SK-N-SH treated with all-trans-retinoic acid at 6 μM for 48 hours (cell line): ENCODE measurements at regions not wholly inside any gene's neighbourhood (a gene's known extent, or its start where the extent isn't known, plus 50 kb on each side); places are given as distances from the start of the nearest gene placed in this dataset.
A peak's percentile ranks its signal among the peaks of the same experiment; 100 is the strongest.

Source experiments
- ATAC-seq: fragments of 200-7000 bp; cut with Tn5 transposase; 3 replicates; pipeline ENCODE4 v1.9.1; 2020; ENCODE audit warnings: mild to moderate bottlenecking, moderate library complexity
- ARNTL ChIP-seq: fragments of 450-650 bp; formaldehyde crosslinking; IDR thresholded peaks from 2 replicates; pipeline ENCODE4 v1.5.0; 2020; ENCODE audit warnings: low read depth, mild to moderate bottlenecking, moderate library complexity, borderline replicate concordance
- CSDC2 ChIP-seq: fragments of 250-450 bp; sonication (Bioruptor Pico); IDR thresholded peaks from 2 replicates; pipeline ENCODE4 v1.5.0; 2020; ENCODE audit warnings: mild to moderate bottlenecking, moderate library complexity
- ISL1 ChIP-seq: fragments of 250-450 bp; sonication (Bioruptor Pico); IDR thresholded peaks from 2 replicates; pipeline ENCODE4 v2.1.2; 2022; ENCODE audit warnings: mild to moderate bottlenecking, moderate library complexity
- OSR1 ChIP-seq: fragments of 250-450 bp; sonication (Bioruptor Pico); IDR thresholded peaks from 2 replicates; pipeline ENCODE4 v1.8.0; 2022; ENCODE audit warnings: moderate library complexity, mild to moderate bottlenecking, inconsistent platforms
- PPARA ChIP-seq: fragments of 250-450 bp; sonication (Bioruptor Pico); IDR thresholded peaks from 2 replicates; pipeline ENCODE4 v1.5.0; 2020; ENCODE audit warnings: mild to moderate bottlenecking, borderline replicate concordance
- SNAI2 ChIP-seq: fragments of 250-450 bp; sonication (Bioruptor Pico); IDR thresholded peaks from 2 replicates; pipeline ENCODE4 v1.5.0; 2020; ENCODE audit warnings: mild to moderate bottlenecking, moderate library complexity
- TCF4 ChIP-seq: fragments of 250-450 bp; sonication (Bioruptor Pico); IDR thresholded peaks from 2 replicates; pipeline ENCODE4 v1.8.0; 2021; ENCODE audit warnings: mild to moderate bottlenecking, moderate library complexity, borderline replicate concordance
- TOX ChIP-seq: fragments of 250-450 bp; sonication (Bioruptor Pico); IDR thresholded peaks from 2 replicates; pipeline ENCODE4 v1.8.0; 2021; ENCODE audit warnings: mild to moderate bottlenecking, moderate library complexity, borderline replicate concordance
- ZC3H10 ChIP-seq: fragments of 250-450 bp; sonication (Bioruptor Pico); IDR thresholded peaks from 2 replicates; pipeline ENCODE4 v1.5.1; 2021; ENCODE audit warnings: mild to moderate bottlenecking, moderate library complexity
- ZFP3 ChIP-seq: fragments of 250-450 bp; sonication (Bioruptor Pico); IDR thresholded peaks from 2 replicates; pipeline ENCODE4 v1.5.0; 2020; ENCODE audit warnings: mild to moderate bottlenecking, moderate library complexity
- ZFP30 ChIP-seq: fragments of 450-650 bp; formaldehyde crosslinking; IDR thresholded peaks from 2 replicates; pipeline ENCODE4 v1.5.0; 2022; ENCODE audit warnings: mild to moderate bottlenecking, moderate library complexity
- ZNF565 ChIP-seq: fragments of 450-650 bp; formaldehyde crosslinking; conservative IDR thresholded peaks from 2 replicates; pipeline ENCODE4 v1.5.0; 2020; ENCODE audit warnings: low read depth, mild to moderate bottlenecking, moderate library complexity
- ZNF70 ChIP-seq: fragments of 450-650 bp; formaldehyde crosslinking; IDR thresholded peaks from 2 replicates; pipeline ENCODE4 v1.5.0; 2020; ENCODE audit warnings: mild to moderate bottlenecking, moderate library complexity
- ZNF8 ChIP-seq: fragments of 450-650 bp; formaldehyde crosslinking; IDR thresholded peaks from 2 replicates; pipeline ENCODE4 v1.5.0; 2020; ENCODE audit warnings: mild to moderate bottlenecking, moderate library complexity
- TF ChIP-seq, protein P1 (sequence below): fragments of 250-450 bp; sonication (Bioruptor Pico); IDR thresholded peaks from 2 replicates; pipeline ENCODE4 v1.5.1; 2021; ENCODE audit warnings: mild to moderate bottlenecking, moderate library complexity
- TF ChIP-seq, protein P2 (sequence below): fragments of 250-450 bp; sonication (Bioruptor Pico); IDR thresholded peaks from 2 replicates; pipeline ENCODE4 v1.5.1; 2020; ENCODE audit warnings: low read depth, mild to moderate bottlenecking, moderate library complexity
- TF ChIP-seq, protein P3 (sequence below): fragments of 250-450 bp; sonication (Bioruptor Pico); IDR thresholded peaks from 2 replicates; pipeline ENCODE4 v1.8.0; 2021; ENCODE audit warnings: low read depth, mild to moderate bottlenecking, moderate library complexity, borderline replicate concordance
- TF ChIP-seq, protein P4 (sequence below): fragments of 250-450 bp; sonication (Bioruptor Pico); IDR thresholded peaks from 2 replicates; pipeline ENCODE4 v1.8.0; 2020; ENCODE audit warnings: mild to moderate bottlenecking, moderate library complexity, borderline replicate concordance
- TF ChIP-seq, protein P5 (sequence below): fragments of 250-450 bp; sonication (Bioruptor Pico); IDR thresholded peaks from 2 replicates; pipeline ENCODE4 v1.5.0; 2020; ENCODE audit warnings: mild to moderate bottlenecking, moderate library complexity

DNA sequence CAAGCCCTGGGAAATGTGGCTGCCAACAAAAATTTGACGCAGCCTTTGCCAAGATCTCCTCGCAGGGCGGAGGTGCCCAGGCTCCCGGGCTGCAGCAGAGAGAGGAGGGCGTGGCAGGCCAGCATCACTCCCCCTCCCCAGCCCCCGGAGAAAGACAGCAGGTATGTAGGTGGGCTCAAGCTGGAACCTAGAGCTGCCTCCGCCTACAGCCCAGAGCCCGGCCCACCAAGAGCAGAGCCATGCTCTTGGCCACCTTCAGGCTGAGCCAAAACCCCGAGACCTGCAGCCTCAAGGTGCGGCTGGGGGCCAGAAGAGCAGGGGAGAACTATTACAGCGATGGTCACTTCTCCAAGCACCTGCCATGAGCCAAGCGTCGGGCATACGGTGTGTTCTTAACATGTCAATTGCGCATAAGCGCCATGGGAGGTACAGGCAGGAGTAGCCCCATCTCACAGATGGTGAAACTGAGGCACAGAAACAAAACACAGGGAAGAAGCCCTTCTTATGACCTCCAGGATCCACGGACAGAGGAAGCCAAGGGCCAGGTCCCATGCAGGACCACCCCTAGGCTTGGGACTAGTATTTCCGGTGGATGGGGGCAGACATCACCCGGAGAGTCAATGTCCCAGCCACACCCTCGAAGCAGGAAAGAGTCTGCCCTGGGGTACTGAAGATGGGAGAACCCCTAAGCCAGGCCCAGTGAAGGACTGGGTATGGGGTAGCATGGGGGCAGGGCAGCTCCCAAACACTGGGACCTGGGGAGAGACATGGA is 109.0 kb downstream of the NCOR2 start:
- TF ChIP-seq ZNF565 (CRISPR knock-in tag) (no peak), TCF4 (CRISPR knock-in tag) (no peak), OSR1 (CRISPR knock-in tag) (no peak), TOX (CRISPR knock-in tag) (no peak), ZFP30 (CRISPR knock-in tag) (no peak), CSDC2 (CRISPR knock-in tag) (no peak), ZFP3 (CRISPR knock-in tag) (no peak), PPARA (no peak)
- TF ChIP-seq, protein P1, sequence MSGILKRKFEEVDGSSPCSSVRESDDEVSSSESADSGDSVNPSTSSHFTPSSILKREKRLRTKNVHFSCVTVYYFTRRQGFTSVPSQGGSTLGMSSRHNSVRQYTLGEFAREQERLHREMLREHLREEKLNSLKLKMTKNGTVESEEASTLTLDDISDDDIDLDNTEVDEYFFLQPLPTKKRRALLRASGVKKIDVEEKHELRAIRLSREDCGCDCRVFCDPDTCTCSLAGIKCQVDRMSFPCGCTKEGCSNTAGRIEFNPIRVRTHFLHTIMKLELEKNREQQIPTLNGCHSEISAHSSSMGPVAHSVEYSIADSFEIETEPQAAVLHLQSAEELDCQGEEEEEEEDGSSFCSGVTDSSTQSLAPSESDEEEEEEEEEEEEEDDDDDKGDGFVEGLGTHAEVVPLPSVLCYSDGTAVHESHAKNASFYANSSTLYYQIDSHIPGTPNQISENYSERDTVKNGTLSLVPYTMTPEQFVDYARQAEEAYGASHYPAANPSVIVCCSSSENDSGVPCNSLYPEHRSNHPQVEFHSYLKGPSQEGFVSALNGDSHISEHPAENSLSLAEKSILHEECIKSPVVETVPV (CRISPR knock-in tag) = no peak
- TF ChIP-seq, protein P2, sequence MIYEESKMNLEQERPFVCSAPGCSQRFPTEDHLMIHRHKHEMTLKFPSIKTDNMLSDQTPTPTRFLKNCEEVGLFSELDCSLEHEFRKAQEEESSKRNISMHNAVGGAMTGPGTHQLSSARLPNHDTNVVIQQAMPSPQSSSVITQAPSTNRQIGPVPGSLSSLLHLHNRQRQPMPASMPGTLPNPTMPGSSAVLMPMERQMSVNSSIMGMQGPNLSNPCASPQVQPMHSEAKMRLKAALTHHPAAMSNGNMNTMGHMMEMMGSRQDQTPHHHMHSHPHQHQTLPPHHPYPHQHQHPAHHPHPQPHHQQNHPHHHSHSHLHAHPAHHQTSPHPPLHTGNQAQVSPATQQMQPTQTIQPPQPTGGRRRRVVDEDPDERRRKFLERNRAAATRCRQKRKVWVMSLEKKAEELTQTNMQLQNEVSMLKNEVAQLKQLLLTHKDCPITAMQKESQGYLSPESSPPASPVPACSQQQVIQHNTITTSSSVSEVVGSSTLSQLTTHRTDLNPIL (CRISPR knock-in tag) = no peak
- TF ChIP-seq, protein P3, sequence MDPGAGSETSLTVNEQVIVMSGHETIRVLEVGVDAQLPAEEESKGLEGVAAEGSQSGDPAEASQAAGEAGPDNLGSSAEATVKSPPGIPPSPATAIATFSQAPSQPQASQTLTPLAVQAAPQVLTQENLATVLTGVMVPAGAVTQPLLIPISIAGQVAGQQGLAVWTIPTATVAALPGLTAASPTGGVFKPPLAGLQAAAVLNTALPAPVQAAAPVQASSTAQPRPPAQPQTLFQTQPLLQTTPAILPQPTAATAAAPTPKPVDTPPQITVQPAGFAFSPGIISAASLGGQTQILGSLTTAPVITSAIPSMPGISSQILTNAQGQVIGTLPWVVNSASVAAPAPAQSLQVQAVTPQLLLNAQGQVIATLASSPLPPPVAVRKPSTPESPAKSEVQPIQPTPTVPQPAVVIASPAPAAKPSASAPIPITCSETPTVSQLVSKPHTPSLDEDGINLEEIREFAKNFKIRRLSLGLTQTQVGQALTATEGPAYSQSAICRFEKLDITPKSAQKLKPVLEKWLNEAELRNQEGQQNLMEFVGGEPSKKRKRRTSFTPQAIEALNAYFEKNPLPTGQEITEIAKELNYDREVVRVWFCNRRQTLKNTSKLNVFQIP (CRISPR knock-in tag) = no peak
- ATAC-seq = no peak

DNA sequence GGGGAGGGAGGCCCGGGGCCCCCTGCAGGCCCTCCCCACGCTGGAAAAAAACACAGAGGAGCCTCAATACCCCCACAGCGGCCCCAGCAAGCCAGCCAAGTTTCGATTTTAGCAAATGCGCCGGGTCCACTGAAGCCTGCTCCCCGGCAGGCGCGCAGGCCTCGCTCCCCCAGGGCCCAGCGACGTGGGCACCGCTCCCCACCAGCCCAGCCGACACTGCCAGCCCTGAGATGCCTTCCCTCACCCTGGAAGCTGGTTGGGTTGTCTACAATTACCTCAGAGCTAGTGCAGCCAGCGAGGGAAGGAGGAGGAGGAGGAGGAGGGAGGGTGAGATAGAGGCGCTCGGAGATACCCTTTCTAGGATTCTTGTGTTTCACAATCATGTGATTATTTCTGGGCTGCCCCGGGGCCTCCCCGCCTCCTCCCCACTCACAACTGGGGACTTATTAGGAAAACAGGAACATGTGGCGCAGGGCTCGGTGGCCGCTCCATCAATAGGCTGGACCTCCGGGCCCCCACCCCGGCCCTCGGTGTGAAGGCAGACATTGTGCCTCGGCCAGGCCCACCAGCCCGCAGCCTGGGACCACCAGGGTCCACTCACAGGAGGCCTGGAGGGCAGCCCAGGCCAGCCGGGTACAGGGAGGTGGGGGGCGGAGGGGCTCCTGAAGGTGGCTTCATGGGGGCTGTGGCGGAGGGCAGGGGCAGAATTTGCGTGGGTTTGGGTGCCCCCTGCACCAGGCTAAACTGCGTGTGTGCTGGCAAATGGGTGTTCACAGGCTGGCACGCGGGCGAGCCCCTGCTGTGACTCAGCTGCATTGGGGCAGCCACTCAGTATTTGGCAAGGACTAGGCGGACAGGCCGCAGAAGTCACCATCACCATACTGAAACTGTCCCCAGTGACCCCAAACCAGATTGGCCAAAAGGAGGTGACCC is 109.9 kb downstream of the NCOR2 start:
- no peak for TF ChIP-seq TCF4 (CRISPR knock-in tag)
- no peak for TF ChIP-seq ZFP30 (CRISPR knock-in tag)
- TF ChIP-seq SNAI2 (CRISPR knock-in tag) = no peak
- no peak for TF ChIP-seq ZNF70
- TF ChIP-seq, protein P3 (CRISPR knock-in tag) = no peak
- TF ChIP-seq ZNF8 (CRISPR knock-in tag) = no peak
- ATAC-seq = no peak

DNA sequence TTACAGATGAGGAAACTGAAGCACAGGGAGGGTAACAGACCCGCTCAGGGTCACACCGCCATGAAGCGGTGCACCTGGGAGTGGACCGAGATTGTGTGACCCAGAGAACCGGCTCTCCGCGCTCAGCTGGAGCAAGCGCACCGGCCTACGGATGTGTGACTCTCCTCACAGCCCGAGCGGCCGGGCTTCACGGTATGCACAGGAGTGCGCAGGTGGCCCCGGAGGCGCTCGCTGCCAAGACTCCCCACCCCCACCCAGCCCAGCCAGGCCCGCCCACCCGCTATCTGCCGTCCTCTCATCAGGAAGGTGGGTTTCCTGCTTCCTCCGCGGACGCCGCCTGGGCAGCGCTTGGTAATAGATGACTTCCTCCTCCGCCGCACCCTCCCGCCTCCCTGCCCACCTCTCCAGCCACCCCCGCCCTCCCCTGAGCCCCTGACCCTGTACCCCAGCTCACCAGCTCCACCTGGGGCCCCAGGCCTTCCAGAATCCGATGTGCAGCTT is 110.7 kb downstream of the NCOR2 start:
- ATAC-seq = no peak
- peak; percentile 93 for TF ChIP-seq ZFP3 (CRISPR knock-in tag)
- no peak for TF ChIP-seq ARNTL (CRISPR knock-in tag)

DNA sequence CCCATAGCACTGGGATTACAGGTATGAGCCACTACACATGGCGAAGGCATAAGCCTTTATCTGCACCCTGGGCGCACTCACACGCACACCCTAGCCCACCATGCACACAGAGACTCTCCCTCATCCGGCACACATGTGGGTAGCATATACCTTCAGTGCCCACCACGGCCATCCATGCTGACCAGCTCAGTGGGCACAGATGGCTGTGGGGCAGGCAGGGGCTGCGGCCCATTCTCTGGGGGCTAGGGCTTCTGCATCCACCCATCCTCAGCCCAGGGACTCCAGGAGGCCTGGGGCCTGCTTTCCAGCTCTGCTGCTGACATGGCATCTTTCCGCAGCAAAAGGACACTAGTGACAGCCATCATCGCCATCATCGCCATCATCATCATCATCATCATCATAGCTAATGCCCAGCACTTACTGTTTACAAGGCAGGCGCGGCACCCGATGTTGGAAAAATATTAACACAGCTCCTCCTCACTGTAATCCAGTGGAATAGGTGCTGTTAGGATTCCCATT is 111.2 kb downstream of the NCOR2 start:
- no peak for ATAC-seq
- no peak for TF ChIP-seq TOX (CRISPR knock-in tag)
- TF ChIP-seq ISL1 (CRISPR knock-in tag) = no peak
- TF ChIP-seq TCF4 (CRISPR knock-in tag) = no peak
- no peak for TF ChIP-seq ZNF8 (CRISPR knock-in tag)
- TF ChIP-seq ZFP30 (CRISPR knock-in tag) = no peak
- TF ChIP-seq, protein P4, sequence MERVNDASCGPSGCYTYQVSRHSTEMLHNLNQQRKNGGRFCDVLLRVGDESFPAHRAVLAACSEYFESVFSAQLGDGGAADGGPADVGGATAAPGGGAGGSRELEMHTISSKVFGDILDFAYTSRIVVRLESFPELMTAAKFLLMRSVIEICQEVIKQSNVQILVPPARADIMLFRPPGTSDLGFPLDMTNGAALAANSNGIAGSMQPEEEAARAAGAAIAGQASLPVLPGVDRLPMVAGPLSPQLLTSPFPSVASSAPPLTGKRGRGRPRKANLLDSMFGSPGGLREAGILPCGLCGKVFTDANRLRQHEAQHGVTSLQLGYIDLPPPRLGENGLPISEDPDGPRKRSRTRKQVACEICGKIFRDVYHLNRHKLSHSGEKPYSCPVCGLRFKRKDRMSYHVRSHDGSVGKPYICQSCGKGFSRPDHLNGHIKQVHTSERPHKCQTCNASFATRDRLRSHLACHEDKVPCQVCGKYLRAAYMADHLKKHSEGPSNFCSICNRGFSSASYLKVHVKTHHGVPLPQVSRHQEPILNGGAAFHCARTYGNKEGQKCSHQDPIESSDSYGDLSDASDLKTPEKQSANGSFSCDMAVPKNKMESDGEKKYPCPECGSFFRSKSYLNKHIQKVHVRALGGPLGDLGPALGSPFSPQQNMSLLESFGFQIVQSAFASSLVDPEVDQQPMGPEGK (CRISPR knock-in tag) = no peak
- TF ChIP-seq, protein P3 (CRISPR knock-in tag) = no peak
- no peak for TF ChIP-seq ZNF565 (CRISPR knock-in tag)
- TF ChIP-seq PPARA = no peak
- TF ChIP-seq ZC3H10 (CRISPR knock-in tag) = no peak
- TF ChIP-seq, protein P5, sequence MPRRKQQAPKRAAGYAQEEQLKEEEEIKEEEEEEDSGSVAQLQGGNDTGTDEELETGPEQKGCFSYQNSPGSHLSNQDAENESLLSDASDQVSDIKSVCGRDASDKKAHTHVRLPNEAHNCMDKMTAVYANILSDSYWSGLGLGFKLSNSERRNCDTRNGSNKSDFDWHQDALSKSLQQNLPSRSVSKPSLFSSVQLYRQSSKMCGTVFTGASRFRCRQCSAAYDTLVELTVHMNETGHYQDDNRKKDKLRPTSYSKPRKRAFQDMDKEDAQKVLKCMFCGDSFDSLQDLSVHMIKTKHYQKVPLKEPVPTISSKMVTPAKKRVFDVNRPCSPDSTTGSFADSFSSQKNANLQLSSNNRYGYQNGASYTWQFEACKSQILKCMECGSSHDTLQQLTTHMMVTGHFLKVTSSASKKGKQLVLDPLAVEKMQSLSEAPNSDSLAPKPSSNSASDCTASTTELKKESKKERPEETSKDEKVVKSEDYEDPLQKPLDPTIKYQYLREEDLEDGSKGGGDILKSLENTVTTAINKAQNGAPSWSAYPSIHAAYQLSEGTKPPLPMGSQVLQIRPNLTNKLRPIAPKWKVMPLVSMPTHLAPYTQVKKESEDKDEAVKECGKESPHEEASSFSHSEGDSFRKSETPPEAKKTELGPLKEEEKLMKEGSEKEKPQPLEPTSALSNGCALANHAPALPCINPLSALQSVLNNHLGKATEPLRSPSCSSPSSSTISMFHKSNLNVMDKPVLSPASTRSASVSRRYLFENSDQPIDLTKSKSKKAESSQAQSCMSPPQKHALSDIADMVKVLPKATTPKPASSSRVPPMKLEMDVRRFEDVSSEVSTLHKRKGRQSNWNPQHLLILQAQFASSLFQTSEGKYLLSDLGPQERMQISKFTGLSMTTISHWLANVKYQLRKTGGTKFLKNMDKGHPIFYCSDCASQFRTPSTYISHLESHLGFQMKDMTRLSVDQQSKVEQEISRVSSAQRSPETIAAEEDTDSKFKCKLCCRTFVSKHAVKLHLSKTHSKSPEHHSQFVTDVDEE (CRISPR knock-in tag) = no peak
- TF ChIP-seq CSDC2 (CRISPR knock-in tag) = no peak
- TF ChIP-seq SNAI2 (CRISPR knock-in tag) = no peak
